Erythroblast (primary cell): ENCODE measurements at regions not wholly inside any gene's neighbourhood (a gene's known extent, or its start where the extent isn't known, plus 50 kb on each side); places are given as distances from the start of the nearest gene placed in this dataset.

Source experiments
- GATA1 ChIP-seq: IDR thresholded peaks from 2 replicates; pipeline ENCODE4 v1.6.1; 2011; ENCODE audit warnings: low read depth, mild to moderate bottlenecking, control low read depth, low read length, moderate library complexity
- POLR2A ChIP-seq: IDR thresholded peaks from 2 replicates; pipeline ENCODE4 v1.6.1; 2011; ENCODE audit warnings: mild to moderate bottlenecking, low read length

GRCh38 chr4:22052076-22052475 is 103.5 kb upstream of the KCNIP4 start:
- TF ChIP-seq POLR2A (no peak), GATA1 (no peak)
